G401 (cell line): ENCODE measurements at regions not wholly inside any gene's neighbourhood (a gene's known extent, or its start where the extent isn't known, plus 50 kb on each side); places are given as distances from the start of the nearest gene placed in this dataset.

Experiments
- DNase-seq: peaks from one replicate; pipeline ENCODE4 v3.0.0-alpha.2; 2015; ENCODE audit warnings: low spot score
- in situ Hi-C: cut with HindIII; loops from 2 replicates; pipeline ENCODE4 v1.10.0; 2016; ENCODE audit warnings: low sequenced_read_pairs, mixed read lengths

DNA sequence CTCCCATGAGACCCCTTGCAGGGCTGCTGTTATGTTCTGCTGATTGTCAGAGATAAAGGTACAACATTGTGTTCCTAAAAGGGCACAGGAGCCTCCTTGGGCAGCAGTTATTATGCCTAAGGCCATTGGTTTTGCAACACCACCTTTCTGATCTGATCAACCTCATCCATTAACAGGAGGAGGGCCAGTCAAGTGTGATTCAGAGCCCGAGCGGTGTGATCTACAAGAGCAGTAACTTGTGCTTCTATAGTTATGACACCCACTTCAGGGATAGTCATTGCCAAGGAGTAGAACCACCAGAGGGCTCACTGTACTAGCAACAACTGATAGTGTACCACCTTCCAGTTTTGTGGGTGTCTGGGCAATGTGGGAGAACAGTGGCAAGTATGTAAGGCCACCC is 1457.9 kb upstream of the CADM2 start:
- DNase-seq: no peak
- in situ Hi-C loops: no loop called here

DNA sequence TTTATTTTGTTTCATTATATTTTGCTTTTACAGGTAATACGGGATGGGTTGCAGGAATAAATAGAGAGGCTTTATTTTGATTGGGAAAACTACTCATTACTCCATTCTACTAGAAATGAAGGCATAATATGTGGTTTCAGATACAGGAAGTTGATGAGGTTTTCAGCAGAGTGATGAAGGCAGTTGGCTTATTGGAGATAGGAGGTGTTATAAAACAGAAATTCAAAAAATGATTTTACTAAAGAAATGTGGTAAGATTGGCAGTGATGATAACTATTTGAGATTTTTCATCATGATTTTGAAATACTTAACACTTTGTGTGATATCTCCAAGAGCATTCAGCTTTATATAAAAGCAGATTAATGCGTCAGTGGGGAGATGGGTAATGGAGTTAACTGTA is 1445.7 kb upstream of the CADM2 start:
- in situ Hi-C loops: no loop called here
- no peak for DNase-seq

DNA sequence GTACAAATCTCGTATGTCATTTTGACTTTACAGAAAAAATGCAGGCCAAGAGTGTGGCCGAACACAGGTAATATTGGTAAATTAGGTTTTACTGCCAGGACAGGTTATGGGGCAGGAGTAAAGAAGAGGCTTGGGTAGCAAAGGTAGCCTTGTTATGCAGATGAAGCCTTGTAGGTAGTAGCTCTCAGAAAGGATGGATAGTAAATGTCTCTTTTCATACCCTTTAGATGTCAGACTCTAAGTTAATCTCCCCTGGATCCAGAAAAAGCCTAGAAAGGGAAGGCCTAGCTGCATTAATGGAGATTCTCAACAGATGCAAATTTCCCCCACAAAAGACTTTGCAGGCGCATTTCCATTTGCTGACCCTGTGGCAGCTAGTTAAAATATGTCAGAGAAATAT is 1445.1 kb upstream of the CADM2 start:
- DNase-seq: no peak
- in situ Hi-C loops: no loop called here

DNA sequence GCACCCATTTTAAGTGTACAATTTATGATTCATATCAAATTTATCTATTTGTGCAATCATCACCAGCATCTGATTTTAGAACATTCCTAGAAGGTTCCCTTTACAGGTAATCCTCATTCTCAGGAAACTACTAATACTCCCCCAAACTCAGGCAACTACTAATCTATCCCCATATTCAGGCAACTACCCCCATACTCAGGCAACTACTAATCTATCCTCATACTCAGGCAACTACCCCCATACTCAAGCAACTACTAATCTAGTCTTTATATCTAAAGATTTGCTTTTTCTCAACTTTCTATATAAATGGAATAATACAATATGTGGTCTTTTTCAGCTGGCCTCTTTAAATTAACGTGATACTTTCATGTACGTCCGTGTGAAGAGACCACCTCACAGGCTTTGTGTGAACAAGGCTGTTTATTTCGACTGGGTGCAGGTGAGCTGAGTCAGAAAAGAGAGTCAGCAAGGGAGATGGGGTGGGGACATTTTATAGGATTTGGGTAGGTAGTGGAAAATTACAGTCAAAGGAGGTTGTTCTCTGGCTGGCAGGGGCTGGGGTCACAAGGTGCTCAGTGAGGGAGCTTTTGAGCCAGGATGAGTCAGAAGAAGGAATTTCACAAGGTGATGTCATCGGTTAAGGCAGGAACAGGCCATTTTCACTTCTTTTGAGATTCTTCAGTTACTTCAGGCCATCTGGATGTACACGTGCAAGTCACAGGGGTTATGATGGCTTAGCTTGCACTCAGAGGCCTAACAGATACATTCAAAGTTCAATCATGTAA is 1444.5 kb upstream of the CADM2 start:
- no peak for DNase-seq

DNA sequence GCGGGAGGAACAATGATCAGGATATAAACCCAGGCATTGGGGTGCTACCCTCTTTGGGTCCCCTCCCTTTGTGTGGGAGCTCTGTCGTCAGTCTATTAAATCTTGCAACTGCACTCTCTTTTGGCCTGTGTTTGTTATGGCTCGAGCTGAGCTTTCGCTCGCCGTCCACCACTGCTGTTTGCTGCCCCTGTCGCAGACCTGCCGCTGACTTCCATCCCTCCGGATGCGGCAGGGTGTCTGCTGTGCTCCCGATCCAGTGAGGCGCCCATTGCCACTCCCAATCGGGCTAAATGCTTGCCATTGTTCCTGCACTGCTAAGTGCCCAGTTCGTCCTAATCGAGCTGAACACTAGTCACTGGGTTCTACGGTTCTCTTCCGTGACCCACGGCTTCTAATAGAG is 1443.7 kb upstream of the CADM2 start:
- in situ Hi-C loops: no loop called here

More for the DNA sequence above, 1444.5 kb upstream of the CADM2 start:
- in situ Hi-C loops: no loop called here

DNA sequence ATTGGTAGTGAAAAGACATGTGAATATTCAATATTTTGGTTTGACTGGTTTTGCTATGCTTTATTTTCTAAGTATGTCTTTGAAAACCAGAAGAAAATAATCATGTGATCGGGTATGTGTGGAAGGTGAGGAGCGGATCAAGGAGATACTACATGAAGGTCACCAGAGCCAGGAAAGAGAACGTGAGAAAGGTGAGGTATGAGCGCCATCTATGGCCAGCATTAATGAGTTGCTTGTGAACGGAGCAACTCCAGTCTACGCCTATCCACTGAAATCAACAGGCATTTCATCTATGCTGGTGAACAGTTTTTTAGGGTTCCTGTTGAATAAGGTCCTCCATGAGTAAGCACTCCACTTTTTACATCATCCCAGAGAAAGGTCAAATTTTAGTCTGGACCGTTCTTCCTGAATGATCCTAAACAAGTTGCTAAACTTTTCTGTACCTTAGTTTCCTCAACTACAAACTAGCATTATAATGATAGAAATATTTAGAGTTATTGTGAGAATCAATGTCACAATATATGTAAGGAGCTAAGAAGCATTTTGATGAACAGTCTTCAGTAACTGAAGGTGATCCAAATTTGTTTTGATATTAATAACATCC is 1435.2 kb upstream of the CADM2 start:
- in situ Hi-C loops: no loop called here

More for the DNA sequence above, 1443.7 kb upstream of the CADM2 start:
- DNase-seq: no peak

DNA sequence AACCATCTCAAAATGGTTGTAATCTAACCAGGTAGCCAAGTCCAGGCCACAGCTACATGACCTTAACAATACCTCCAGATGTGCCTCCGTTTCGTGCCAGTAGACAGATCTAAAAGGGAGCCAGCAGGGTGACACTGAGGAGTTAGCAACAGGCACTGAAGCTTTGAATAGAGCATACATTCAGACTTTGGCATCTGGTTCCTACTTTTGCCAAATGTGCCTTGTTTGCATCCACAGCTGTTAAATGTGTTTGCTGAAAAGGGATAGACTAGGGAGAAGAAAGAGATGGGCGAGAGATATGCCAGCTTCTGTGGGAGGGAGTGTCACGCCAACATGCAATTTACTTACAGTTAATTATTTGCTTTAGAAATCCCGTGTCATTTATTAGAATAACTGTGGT is 1433.9 kb upstream of the CADM2 start:
- in situ Hi-C loops: no loop called here
- DNase-seq: no peak

More for the DNA sequence above, 1435.2 kb upstream of the CADM2 start:
- DNase-seq: peak; percentile 32

DNA sequence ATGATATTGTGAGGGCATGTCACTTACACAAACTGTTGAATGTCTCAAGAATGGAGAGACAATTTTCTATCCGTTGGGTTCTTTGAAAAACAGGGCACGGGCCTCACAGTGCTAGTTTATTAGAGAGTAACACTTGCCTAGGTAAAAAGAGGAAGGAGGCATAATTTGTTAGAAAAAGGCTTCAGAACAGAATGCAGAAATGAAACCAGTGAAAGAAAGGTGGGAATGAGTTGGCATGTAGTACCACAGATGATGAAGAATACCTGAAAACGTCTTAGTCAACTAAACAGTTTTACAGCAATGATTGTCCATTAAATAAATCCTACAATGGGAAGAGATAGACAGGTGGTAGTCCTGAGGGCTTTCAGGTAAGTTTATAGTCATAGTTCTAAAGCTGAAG is 1399.7 kb upstream of the CADM2 start:
- in situ Hi-C loops: no loop called here
- no peak for DNase-seq

DNA sequence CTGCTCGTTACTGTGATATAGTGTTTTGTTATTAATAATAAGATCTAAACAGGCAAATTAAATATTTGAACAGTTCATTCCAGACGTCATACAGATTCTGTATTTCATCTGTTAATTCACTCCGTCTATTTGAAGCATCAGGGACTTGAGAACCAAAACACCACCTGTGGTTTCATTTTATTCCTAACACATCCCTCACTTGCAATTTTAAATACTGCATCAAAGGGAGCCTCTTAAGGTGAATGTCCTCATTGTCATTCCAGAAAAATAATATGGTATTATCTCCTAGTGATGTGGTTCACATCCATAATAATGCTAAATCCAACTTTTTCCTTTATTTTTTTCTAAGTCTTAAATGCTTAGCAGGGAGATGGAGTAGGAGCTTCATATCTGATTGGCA is 1390.9 kb upstream of the CADM2 start:
- DNase-seq: no peak
- in situ Hi-C loops: no loop called here

DNA sequence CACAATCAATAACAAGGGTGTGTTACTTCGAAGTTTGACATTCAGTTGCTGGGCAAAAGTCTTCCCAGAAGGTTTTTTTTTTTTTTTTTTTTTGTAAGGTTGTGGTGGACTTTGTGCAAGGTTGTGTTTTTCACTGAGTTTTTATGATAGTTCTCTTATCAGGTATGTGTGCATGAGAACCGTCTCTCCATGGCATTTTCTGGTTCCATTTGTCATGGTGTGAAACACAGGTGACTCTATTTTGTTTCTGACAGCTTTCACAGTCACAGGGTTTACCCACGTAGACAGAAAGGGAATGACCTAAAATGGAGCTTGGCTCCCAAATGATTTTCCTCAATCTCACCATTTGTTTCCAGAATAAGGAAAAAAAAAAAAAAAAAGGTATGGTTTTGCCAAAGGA is 1377.2 kb upstream of the CADM2 start:
- no peak for DNase-seq
- in situ Hi-C loops: no loop called here

DNA sequence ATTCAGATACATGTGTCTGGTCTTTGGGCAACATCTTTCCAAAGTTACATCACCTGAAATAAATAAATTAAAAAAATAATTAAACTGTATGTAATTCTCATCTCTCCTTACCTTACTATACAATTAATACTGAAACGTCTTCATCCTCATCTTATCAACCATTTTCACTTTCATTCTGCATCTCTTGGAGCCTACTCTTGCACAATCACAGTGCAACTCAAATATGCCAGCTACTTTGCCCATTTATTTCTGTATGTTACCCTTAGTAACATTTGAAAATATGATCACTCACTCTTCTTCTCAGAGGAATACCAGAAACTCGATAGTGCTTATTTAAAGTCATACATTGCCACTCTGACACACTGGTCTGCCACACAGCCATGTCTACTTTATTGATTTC is 1357.1 kb upstream of the CADM2 start:
- in situ Hi-C loops: no loop called here
- DNase-seq: no peak

DNA sequence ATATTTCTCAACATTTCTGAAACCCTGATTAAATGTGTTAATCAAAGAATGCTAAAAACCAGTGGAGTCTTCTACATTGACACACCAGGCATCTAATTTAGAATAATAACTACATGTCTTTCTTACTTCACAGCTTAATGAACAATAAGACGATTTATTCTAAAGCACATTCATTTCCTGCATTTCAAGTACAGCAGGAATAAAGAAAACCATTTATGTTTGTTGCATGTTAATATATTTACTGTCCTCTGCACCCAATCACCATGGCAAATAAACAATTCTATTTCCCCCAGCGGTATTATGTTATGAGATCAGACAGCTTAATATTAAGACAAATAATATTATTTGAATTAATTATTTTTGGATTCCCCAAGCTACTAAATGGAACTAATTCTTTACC is 1336.3 kb upstream of the CADM2 start:
- in situ Hi-C loops: no loop called here
- DNase-seq: no peak

DNA sequence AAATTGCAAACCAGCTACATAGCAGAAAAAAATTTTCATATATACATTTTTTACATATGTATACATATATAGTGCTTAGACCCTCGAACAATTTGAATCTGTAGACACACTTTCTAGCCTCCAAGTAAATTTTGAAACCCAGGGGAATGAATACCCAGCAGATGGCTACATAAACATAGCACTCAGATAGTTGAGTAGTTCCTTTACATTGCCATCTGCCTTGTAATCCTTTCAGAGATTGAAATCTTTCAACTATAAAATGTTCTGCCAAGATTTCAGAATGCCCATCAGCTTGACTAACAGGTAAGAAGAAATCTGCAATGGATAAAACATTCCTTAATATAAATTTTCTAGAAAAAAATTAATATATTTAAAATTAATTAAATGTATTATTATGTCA is 1333.5 kb upstream of the CADM2 start:
- in situ Hi-C loops: no loop called here
- DNase-seq: no peak

DNA sequence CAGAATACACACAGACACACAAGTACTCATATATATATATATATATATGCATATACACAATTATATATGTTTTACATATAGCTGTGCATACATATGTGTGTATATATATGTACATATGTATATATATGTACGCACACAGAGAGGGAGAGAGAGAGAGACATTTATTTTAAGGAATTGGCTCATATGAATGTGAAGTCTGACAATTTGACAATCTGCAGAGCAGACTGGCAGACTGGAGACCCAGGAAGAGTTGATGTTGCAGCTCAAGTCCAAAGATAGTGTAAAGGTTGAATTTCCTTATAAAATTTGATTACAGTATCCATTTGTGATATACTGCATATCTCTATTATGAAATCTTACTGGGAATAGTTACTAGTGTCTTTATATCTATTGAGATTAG is 1330.3 kb upstream of the CADM2 start:
- DNase-seq: no peak
- in situ Hi-C loops: no loop called here

DNA sequence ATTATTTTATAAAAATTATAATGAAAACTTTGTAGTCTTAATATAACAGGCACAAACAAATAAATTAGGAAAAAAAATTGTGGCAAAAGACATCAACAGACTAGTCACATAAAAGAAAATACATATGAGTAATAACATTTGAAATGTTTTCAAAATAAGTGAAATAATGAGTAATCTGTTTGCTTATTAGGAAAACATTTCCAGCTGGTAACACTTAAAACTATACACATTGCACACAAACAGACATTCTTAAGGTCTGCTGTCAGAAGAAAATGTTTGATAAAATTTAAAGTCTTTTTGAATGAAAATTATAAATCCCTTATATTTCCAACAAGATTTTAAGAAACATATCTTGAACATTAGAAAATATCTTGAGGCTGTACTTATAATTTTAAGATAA is 1326.3 kb upstream of the CADM2 start:
- in situ Hi-C loops: no loop called here
- no peak for DNase-seq

DNA sequence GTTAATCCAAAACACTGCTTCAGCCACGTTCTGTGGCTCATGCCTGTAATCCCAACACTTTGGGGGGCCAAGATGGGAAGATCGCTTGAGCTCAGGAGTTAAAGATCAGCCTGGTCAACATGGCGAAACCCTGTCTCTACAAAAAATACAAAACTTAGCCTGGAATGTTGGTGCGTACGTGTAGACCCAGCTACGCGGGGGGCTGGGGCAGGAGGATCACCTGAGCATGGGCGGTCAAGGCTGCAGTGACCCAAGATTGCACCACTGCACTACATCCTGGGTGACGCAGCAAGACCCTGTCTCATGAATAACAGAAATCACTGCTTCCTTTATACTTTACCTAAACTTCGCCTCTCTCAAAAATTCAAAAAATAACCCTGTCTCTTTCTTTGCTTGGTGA is 1325.0 kb upstream of the CADM2 start:
- no peak for DNase-seq
- in situ Hi-C loops: no loop called here

DNA sequence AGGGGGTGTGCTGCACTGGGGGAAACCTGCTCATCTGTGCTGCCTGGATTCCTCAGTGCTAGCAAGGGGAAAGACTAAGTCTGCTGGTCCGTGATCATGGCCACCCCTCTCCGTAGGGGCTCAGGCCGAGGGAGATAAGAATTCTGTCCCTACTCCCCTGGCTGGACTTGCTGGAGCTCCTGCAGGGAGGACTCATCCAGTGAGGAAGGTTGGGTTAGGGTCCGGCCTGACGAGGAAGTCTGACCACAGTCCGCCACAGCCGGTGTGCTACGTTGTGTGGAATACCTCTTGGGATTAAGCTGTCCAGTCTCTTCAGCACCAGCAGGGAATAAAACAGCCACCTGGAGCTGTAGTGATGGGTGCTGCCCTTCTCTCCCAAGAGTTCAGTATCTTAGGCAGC is 1309.1 kb upstream of the CADM2 start:
- no peak for DNase-seq
- in situ Hi-C loops: no loop called here

DNA sequence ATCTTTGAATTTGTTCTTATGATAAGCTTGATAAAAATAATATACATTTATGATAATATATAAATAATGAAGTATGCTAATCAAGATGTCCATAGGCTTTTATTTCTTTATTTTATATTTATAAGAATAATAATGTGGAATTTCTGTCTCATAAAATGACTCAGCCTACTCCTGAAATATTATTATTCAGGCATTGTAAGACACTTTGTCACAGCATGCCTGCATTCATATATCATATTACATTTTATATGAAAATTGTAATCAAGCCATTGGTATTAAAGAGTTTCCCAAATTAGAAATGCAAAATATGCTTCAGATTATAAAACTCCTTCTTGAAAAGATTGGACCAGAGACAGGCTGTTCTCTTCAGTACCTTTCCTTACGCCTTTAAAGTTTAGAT is 1303.7 kb upstream of the CADM2 start:
- in situ Hi-C loops: no loop called here
- DNase-seq: no peak

DNA sequence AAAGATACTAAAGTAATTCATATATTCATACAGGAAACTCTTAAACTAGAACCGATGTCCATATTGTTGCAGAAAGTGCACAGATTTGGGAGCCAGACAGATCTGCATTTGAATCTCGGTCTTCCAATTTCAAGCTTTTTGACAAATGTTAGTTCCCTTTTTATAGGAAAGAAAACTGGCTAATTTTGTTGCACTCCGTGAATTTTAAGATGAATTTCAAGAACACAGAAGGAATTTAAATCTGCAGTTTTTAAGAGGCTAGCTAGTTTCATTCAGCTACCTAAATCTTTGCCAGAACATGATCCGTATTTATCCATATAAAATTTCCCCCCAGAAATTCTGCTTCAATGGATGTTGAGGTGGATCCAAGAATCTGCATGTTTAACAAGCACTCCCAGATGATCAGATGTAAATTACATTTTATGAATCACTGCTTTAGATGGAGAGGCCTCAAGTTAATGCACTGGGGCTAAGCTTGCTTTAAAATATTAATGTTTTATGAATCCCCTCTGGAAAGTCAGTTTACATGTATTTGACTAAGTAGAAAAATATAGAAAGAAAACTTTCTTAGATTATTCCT is 1296.3 kb upstream of the CADM2 start:
- in situ Hi-C loops: no loop called here

DNA sequence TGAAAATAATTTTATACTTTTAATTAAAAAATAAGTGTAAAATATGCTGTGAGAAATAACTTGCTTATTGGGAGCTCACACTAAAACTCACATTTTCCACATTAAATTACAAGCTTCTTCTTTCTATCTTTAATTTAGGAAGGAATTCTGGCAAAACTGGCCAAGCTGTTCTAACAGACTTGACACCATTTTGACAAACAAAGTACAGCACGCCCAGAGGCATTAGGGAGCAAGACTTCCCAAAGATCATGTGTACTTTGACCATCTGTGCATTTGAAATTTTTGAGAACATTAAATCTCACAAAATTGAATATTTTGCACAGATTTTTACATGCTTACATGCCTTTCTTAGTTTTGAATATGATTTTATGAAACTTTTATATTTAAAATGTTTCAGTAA is 1288.4 kb upstream of the CADM2 start:
- in situ Hi-C loops: no loop called here
- DNase-seq: peak; percentile 16

More for the DNA sequence above, 1296.3 kb upstream of the CADM2 start:
- DNase-seq: no peak
